ENCODE measurements at regions not wholly inside any gene's neighbourhood (a gene's known extent, or its start where the extent isn't known, plus 50 kb on each side); places are given as distances from the start of the nearest gene placed in this dataset.

GRCh38 chr5:74304536-74304935 is 336.0 kb downstream of the ENC1 start:
- no peaks in the 10 kb centered on the region for H3K27me3 ChIP-seq (ENCODE audit: insufficient read depth)
- H3K4me3 ChIP-seq: no peak overlapping the region
- H3K79me2 ChIP-seq (replicated peaks; ENCODE audit: insufficient read depth): no peaks in the 10 kb centered on the region
- no peak overlapping the region for H3K4me2 ChIP-seq
- no peak overlapping the region for H2AFZ ChIP-seq
- no peaks in the 10 kb centered on the region for H3K4me1 Mint-ChIP-seq
- ATAC-seq (no peak), DNase-seq (ENCODE audit: low spot score) (no peak)
- no peak overlapping the region for H3K4me3 Mint-ChIP-seq
- H3K27ac Mint-ChIP-seq: no peak overlapping the region
- H3K36me3 Mint-ChIP-seq (ENCODE audit: low read depth): no peaks in the 10 kb centered on the region
- no peaks in the 10 kb centered on the region for H3K9me3 Mint-ChIP-seq
- TF ChIP-seq, protein P1, sequence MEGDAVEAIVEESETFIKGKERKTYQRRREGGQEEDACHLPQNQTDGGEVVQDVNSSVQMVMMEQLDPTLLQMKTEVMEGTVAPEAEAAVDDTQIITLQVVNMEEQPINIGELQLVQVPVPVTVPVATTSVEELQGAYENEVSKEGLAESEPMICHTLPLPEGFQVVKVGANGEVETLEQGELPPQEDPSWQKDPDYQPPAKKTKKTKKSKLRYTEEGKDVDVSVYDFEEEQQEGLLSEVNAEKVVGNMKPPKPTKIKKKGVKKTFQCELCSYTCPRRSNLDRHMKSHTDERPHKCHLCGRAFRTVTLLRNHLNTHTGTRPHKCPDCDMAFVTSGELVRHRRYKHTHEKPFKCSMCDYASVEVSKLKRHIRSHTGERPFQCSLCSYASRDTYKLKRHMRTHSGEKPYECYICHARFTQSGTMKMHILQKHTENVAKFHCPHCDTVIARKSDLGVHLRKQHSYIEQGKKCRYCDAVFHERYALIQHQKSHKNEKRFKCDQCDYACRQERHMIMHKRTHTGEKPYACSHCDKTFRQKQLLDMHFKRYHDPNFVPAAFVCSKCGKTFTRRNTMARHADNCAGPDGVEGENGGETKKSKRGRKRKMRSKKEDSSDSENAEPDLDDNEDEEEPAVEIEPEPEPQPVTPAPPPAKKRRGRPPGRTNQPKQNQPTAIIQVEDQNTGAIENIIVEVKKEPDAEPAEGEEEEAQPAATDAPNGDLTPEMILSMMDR (conservative IDR thresholded peaks at IDR 0.05; ENCODE audit: low read depth in 2 of 2): no peak
- no peak for TF ChIP-seq NANOG (IDR thresholded peaks at IDR 0.05; ENCODE audit: borderline replicate concordance)
- TF ChIP-seq ZNF462 (CRISPR knock-in tag; IDR thresholded peaks at IDR 0.05): no peak
- no peak for TF ChIP-seq JUNB (IDR thresholded peaks at IDR 0.05; ENCODE audit: unreplicated experiment)
- H4K20me1 ChIP-seq (replicated peaks; ENCODE audit: insufficient read depth): no peaks in the 10 kb centered on the region
- no peaks in the 10 kb centered on the region for H3K27me3 Mint-ChIP-seq (ENCODE audit: insufficient read depth, low read depth, poor library complexity)
- H3F3A ChIP-seq (replicated peaks; ENCODE audit: low read depth): no peaks in the 10 kb centered on the region
- H3K27ac ChIP-seq (ENCODE audit: low read depth): no peak overlapping the region
- H3K36me3 ChIP-seq (ENCODE audit: insufficient read depth): no peaks in the 10 kb centered on the region
- peaks cover 31% of the 10 kb centered on the region for H3K9me2 ChIP-seq (ENCODE audit: insufficient read depth)
- H3K4me1 ChIP-seq (ENCODE audit: insufficient read depth): peaks cover 5% of the 10 kb centered on the region; the same call in 1 of the 2 replicates

DNA sequence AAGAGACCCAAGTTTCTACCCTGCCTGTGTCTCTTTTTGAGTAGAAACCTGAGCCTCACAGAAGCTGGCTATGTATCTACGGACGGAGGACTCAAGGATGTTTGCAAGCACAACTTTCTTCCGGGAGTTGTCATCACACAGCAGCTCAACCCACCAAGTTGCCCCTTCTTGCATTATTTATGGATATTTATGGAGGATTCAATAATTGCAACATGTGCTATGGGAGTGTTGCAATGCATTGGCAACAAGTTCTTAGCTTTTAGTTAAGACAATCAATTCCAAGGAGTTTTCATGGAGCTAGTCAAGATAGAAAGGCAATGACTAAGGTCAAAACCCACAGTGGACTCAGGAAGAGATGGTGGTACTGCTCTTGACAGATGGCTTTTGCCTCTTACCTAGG is 336.9 kb downstream of the ENC1 start:
- no peaks in the 10 kb centered on the region for H3F3A ChIP-seq (replicated peaks; ENCODE audit: low read depth)
- H4K20me1 ChIP-seq (replicated peaks; ENCODE audit: insufficient read depth): no peaks in the 10 kb centered on the region
- H3K27ac Mint-ChIP-seq: no peak overlapping the region
- DNase-seq (ENCODE audit: low spot score): no peak
- H3K4me3 Mint-ChIP-seq: no peak overlapping the region
- peaks cover 22% of the 10 kb centered on the region for H3K9me2 ChIP-seq (ENCODE audit: insufficient read depth)
- H3K36me3 Mint-ChIP-seq (ENCODE audit: low read depth): no peaks in the 10 kb centered on the region
- no peak overlapping the region for H3K27ac ChIP-seq (ENCODE audit: low read depth)
- H2AFZ ChIP-seq: no peak overlapping the region
- no peak for ATAC-seq
- H3K27me3 Mint-ChIP-seq (ENCODE audit: insufficient read depth, low read depth, poor library complexity): no peaks in the 10 kb centered on the region
- H3K4me3 ChIP-seq: no peak overlapping the region
- no peaks in the 10 kb centered on the region for H3K36me3 ChIP-seq (ENCODE audit: insufficient read depth)
- H3K4me1 Mint-ChIP-seq: no peaks in the 10 kb centered on the region
- no peaks in the 10 kb centered on the region for H3K79me2 ChIP-seq (replicated peaks; ENCODE audit: insufficient read depth)
- no peak overlapping the region for H3K4me2 ChIP-seq
- H3K9me3 Mint-ChIP-seq: no peaks in the 10 kb centered on the region
- H3K4me1 ChIP-seq (ENCODE audit: insufficient read depth): peaks cover 5% of the 10 kb centered on the region; the same call in 1 of the 2 replicates
- TF ChIP-seq, protein P2, sequence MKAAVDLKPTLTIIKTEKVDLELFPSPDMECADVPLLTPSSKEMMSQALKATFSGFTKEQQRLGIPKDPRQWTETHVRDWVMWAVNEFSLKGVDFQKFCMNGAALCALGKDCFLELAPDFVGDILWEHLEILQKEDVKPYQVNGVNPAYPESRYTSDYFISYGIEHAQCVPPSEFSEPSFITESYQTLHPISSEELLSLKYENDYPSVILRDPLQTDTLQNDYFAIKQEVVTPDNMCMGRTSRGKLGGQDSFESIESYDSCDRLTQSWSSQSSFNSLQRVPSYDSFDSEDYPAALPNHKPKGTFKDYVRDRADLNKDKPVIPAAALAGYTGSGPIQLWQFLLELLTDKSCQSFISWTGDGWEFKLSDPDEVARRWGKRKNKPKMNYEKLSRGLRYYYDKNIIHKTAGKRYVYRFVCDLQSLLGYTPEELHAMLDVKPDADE (IDR thresholded peaks at IDR 0.05): no peak
- TF ChIP-seq ZNF331 (CRISPR knock-in tag; IDR thresholded peaks at IDR 0.05; ENCODE audit: low read depth) (no peak), POLR2AphosphoS5 (IDR thresholded peaks at IDR 0.05; ENCODE audit: low read depth) (no peak)
- H3K27me3 ChIP-seq (ENCODE audit: insufficient read depth): no peaks in the 10 kb centered on the region

Data from GM23338 (cell line).